Epithelial cell of proximal tubule (primary cell): ENCODE measurements at regions not wholly inside any gene's neighbourhood (a gene's known extent, or its start where the extent isn't known, plus 50 kb on each side); places are given as distances from the start of the nearest gene placed in this dataset.
A peak's percentile ranks its signal among the peaks of the same experiment; 100 is the strongest.

Experiments used
- DNase-seq: peaks from one replicate; pipeline ENCODE4 v3.0.0-alpha.2; 2011; ENCODE audit warnings: low read depth
- H3K4me3 ChIP-seq: 2 replicates; pipeline ENCODE4 v1.5.1; 2011; ENCODE audit warnings: low read depth, mild to moderate bottlenecking, low read length
- TF ChIP-seq, protein P1 (sequence below): conservative IDR thresholded peaks from 2 replicates; pipeline ENCODE4 v1.5.1; 2012; ENCODE audit warnings: low read depth, mild to moderate bottlenecking, low read length

DNA sequence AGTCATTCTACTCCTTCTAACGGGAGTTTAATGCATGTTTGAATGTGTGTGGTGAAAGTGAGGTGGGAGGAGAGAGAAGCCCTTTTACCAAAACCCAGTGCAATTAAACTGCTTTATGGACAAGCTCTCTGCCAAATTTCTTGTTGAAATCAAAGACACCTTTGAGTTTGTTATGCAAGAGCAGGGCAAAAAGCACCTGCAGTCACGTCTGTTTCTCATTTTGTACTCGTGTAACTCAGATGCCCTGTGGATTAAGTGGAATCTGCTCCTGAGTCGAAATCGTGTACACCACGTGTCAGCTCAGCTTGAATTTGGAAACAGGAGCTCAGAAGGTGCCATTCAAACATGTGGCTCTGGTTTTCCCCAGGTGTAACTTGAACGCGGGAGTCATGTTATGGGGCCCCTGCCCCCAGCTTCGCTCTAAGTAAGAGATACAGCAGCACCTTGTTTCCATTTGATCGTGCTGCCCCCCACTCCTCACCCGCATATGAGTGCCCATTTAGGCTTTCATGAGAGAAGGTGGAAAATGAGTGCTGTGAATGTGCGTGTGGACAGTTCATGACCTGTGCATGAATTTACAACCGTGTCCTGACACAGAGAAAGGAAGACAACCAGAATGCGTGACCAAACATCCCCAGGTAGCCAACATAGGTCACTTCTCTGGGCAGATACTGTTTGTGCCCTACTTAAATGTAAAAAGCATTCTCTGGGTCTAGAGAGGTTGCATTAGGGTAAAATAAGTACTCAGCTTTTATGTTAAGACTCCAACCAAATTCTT, 347.0 kb upstream of the SLC30A5 start:
- peak; percentile 73 for DNase-seq
- H3K4me3 ChIP-seq = peak overlapping the region; percentile 2
- TF ChIP-seq, protein P1, sequence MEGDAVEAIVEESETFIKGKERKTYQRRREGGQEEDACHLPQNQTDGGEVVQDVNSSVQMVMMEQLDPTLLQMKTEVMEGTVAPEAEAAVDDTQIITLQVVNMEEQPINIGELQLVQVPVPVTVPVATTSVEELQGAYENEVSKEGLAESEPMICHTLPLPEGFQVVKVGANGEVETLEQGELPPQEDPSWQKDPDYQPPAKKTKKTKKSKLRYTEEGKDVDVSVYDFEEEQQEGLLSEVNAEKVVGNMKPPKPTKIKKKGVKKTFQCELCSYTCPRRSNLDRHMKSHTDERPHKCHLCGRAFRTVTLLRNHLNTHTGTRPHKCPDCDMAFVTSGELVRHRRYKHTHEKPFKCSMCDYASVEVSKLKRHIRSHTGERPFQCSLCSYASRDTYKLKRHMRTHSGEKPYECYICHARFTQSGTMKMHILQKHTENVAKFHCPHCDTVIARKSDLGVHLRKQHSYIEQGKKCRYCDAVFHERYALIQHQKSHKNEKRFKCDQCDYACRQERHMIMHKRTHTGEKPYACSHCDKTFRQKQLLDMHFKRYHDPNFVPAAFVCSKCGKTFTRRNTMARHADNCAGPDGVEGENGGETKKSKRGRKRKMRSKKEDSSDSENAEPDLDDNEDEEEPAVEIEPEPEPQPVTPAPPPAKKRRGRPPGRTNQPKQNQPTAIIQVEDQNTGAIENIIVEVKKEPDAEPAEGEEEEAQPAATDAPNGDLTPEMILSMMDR = no peak

GRCh38 chr5:68747521-68747920, 346.3 kb upstream of the SLC30A5 start:
- no peak overlapping the region for H3K4me3 ChIP-seq
- TF ChIP-seq, protein P1 = no peak
- DNase-seq = no peak

DNA sequence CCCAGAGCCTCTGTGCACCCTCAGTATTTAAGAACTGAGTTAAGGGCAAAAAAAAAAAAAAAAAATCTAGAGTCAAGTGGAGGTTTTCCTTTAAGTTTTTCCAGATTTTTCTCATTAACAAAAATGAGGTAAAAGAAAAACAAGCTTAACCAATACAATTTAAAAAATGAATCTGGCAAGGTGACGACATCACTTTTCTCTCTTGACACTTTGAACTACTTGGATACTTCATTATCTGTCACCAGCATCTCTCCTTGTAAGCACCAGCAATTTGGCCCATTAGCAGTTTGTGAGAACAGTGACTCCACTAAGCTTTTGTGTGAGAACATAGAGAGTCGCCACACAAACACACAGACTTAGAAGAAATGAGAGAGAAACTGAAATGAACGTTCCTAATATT, 345.7 kb upstream of the SLC30A5 start:
- TF ChIP-seq, protein P1 = no peak
- DNase-seq = no peak
- H3K4me3 ChIP-seq = no peak overlapping the region

DNA sequence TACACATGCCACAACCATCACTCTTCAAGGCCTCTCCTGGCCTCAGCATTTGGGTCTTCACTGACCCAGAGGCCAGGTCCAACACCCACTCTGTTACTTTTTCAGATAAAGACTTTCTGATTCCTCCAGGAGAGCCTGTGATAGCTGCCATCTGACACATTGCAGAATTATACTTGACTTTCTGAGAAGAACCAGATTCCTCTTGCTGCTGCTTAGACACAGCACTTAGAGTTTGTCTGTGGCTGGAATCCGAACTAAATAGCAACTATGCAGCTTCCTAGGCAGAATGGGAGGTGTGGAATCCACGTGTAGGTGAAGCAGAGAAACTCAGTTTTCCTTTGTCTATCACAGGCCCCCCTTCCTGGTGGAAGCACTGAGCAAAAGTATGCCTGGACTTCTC, 344.7 kb upstream of the SLC30A5 start:
- H3K4me3 ChIP-seq = no peak overlapping the region
- TF ChIP-seq, protein P1 = no peak
- DNase-seq = no peak

- TF ChIP-seq, protein P1 = no peak
- no peak overlapping the region for H3K4me3 ChIP-seq
- DNase-seq = no peak
These were observed 344.2 kb upstream of the SLC30A5 start for GRCh38 chr5:68749631-68750030.

DNA sequence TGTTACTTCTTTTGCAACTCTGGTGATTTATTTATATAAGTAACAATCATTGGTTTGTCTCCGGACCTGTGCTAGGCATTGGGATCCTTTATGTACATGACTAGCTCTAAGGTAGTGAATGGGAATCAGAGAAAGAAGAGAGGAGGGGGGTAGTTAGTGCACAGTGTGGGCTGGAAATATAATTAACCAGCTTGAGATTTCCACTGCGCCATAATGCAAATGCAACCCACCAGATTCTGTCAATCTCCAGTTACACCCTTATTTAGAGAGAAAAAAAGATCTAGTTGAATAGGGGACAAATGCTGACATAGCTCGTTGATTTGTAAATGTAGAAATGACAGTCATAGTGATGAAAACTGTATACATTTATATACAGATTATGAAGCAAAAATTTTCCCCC, 342.2 kb upstream of the SLC30A5 start:
- TF ChIP-seq, protein P1 = no peak
- no peak for DNase-seq
- H3K4me3 ChIP-seq = no peak overlapping the region

- DNase-seq = no peak
- TF ChIP-seq, protein P1 = no peak
- H3K4me3 ChIP-seq = no peak overlapping the region
These were observed 339.3 kb upstream of the SLC30A5 start for GRCh38 chr5:68754536-68754935.
